HCT116 (cell line): ENCODE measurements at regions not wholly inside any gene's neighbourhood (a gene's known extent, or its start where the extent isn't known, plus 50 kb on each side); places are given as distances from the start of the nearest gene placed in this dataset.

Experiments
- CBX3 ChIP-seq: IDR thresholded peaks from 2 replicates; pipeline ENCODE4 v1.6.1; 2012; ENCODE audit warnings: low read depth
- CEBPB ChIP-seq: IDR thresholded peaks from 2 replicates; pipeline ENCODE4 v1.6.1; 2012; ENCODE audit warnings: low read depth
- EZH2 ChIP-seq: fragments of 200-600 bp; sonication (generic); IDR thresholded peaks from 2 replicates; pipeline ENCODE4 v1.6.1; 2017; ENCODE audit warnings: antibody characterized with exemption, mixed run types
- EZH2phosphoT487 ChIP-seq: fragments of 200-600 bp; IDR thresholded peaks from 2 replicates; pipeline ENCODE4 v1.6.1; 2018; ENCODE audit warnings: antibody characterized with exemption, borderline replicate concordance
- FOSL1 ChIP-seq: IDR thresholded peaks from 2 replicates; pipeline ENCODE4 v1.6.1; 2012; ENCODE audit warnings: low read depth
- POLR2A ChIP-seq: IDR thresholded peaks from 2 replicates; pipeline ENCODE4 v1.7.0; 2011; ENCODE audit warnings: borderline replicate concordance; ENCODE audit not compliant: insufficient read depth, insufficient read length; ENCODE audit errors: extremely low read depth
- POLR2AphosphoS5 ChIP-seq: IDR thresholded peaks from 2 replicates; pipeline ENCODE4 v1.6.1; 2011; ENCODE audit warnings: mild to moderate bottlenecking, low read depth, low read length, moderate library complexity
- RAD21 ChIP-seq: IDR thresholded peaks from 2 replicates; pipeline ENCODE4 v1.6.1; 2012; ENCODE audit warnings: low read depth, mild to moderate bottlenecking
- TCF7L2 ChIP-seq: IDR thresholded peaks from 2 replicates; pipeline ENCODE4 v1.7.0; 2011; ENCODE audit warnings: borderline replicate concordance, inconsistent platforms; ENCODE audit not compliant: insufficient read depth, insufficient read length; ENCODE audit errors: extremely low read depth
- TF ChIP-seq, protein P1 (sequence below), 3 experiments: fragments of 200-600 bp in 1 of 3; sonication (generic) in 1 of 3; IDR thresholded peaks in 2 of 3; conservative IDR thresholded peaks in 1 of 3; 2 replicates each; pipeline ENCODE4 v1.5.1; 2012 to 2017; ENCODE audit warnings: low read depth in 2 of 3, low read length in 2 of 3, antibody characterized with exemption in 1 of 3, borderline replicate concordance in 1 of 3, control low read depth in 1 of 3, mild to moderate bottlenecking in 1 of 3, mixed read lengths in 1 of 3, mixed run types in 1 of 3, moderate library complexity in 1 of 3; ENCODE audit not compliant: insufficient read depth in 1 of 3
- TF ChIP-seq, protein P2 (sequence below): IDR thresholded peaks from 2 replicates; pipeline ENCODE4 v1.6.1; 2012
- TF ChIP-seq, protein P3 (sequence below): IDR thresholded peaks from 2 replicates; pipeline ENCODE4 v1.6.1; 2012

DNA sequence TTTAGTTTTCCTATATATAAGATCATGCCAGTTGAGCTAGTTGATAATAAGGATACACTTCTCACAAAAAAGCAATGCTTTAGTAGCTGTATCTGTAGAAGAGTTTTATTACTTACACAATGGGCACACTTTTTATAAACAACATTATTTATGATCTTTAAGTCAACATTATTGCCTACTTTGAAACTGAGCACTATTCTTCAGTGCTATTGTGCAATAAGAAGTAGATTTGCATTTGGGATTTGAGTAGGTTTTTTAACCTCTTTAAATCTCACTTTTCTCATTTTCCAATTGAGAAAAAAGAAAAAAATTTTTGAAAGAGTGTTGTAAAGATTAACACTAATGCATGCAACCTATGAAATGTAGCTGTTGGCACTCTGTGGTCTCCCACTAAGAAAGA, 1198.3 kb downstream of the GALC start:
- TF ChIP-seq, protein P1, sequence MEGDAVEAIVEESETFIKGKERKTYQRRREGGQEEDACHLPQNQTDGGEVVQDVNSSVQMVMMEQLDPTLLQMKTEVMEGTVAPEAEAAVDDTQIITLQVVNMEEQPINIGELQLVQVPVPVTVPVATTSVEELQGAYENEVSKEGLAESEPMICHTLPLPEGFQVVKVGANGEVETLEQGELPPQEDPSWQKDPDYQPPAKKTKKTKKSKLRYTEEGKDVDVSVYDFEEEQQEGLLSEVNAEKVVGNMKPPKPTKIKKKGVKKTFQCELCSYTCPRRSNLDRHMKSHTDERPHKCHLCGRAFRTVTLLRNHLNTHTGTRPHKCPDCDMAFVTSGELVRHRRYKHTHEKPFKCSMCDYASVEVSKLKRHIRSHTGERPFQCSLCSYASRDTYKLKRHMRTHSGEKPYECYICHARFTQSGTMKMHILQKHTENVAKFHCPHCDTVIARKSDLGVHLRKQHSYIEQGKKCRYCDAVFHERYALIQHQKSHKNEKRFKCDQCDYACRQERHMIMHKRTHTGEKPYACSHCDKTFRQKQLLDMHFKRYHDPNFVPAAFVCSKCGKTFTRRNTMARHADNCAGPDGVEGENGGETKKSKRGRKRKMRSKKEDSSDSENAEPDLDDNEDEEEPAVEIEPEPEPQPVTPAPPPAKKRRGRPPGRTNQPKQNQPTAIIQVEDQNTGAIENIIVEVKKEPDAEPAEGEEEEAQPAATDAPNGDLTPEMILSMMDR (IDR thresholded peaks at IDR 0.05 in 2 of 3, conservative IDR thresholded peaks at IDR 0.05 in 1 of 3; ENCODE audit: borderline replicate concordance in 1 of 3, insufficient read depth in 1 of 3, low read depth in 2 of 3, low read length in 2 of 3): no peak
- TF ChIP-seq CEBPB (no peak), POLR2A (no peak), FOSL1 (no peak), POLR2AphosphoS5 (no peak), RAD21 (no peak), CBX3 (no peak), EZH2phosphoT487 (no peak), EZH2 (no peak), TCF7L2 (no peak)
- TF ChIP-seq, protein P2, sequence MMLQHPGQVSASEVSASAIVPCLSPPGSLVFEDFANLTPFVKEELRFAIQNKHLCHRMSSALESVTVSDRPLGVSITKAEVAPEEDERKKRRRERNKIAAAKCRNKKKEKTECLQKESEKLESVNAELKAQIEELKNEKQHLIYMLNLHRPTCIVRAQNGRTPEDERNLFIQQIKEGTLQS: no peak
- TF ChIP-seq, protein P3, sequence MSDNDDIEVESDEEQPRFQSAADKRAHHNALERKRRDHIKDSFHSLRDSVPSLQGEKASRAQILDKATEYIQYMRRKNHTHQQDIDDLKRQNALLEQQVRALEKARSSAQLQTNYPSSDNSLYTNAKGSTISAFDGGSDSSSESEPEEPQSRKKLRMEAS: no peak
